ENCODE measurements at regions not wholly inside any gene's neighbourhood (a gene's known extent, or its start where the extent isn't known, plus 50 kb on each side); places are given as distances from the start of the nearest gene placed in this dataset.

- TF ChIP-seq ZNF70 (CRISPR knock-in tag; IDR thresholded peaks at IDR 0.05) (no peak), ZC3H10 (CRISPR knock-in tag; IDR thresholded peaks at IDR 0.05) (no peak), ARNTL (CRISPR knock-in tag; IDR thresholded peaks at IDR 0.05; ENCODE audit: borderline replicate concordance, low read depth) (no peak), ISL1 (CRISPR knock-in tag; IDR thresholded peaks at IDR 0.05) (no peak), TSHZ2 (CRISPR knock-in tag; IDR thresholded peaks at IDR 0.05) (no peak), ZNF8 (CRISPR knock-in tag; IDR thresholded peaks at IDR 0.05) (no peak), CREB5 (CRISPR knock-in tag; IDR thresholded peaks at IDR 0.05; ENCODE audit: low read depth) (no peak), ZFP30 (CRISPR knock-in tag; IDR thresholded peaks at IDR 0.05) (no peak), ESRRG (CRISPR knock-in tag; IDR thresholded peaks at IDR 0.05) (no peak), PATZ1 (CRISPR knock-in tag; IDR thresholded peaks at IDR 0.05; ENCODE audit: borderline replicate concordance) (no peak), RARB (CRISPR knock-in tag; IDR thresholded peaks at IDR 0.05) (no peak), TOX (CRISPR knock-in tag; IDR thresholded peaks at IDR 0.05; ENCODE audit: borderline replicate concordance) (no peak), ZNF565 (CRISPR knock-in tag; conservative IDR thresholded peaks at IDR 0.05; ENCODE audit: low read depth) (no peak)
These were observed 145.2 kb downstream of the ADRA2C start for GRCh38 chr4:3911252-3911856.
